ENCODE measurements at regions not wholly inside any gene's neighbourhood (a gene's known extent, or its start where the extent isn't known, plus 50 kb on each side); places are given as distances from the start of the nearest gene placed in this dataset.

- no peak for DNase-seq (ENCODE audit: low spot score)
These were observed 514.3 kb upstream of the SEL1L start for GRCh38 chr14:82047777-82048470.

GRCh38 chr14:82052778-82053177, 519.1 kb upstream of the SEL1L start:
- no peak for DNase-seq (ENCODE audit: low spot score)

DNA sequence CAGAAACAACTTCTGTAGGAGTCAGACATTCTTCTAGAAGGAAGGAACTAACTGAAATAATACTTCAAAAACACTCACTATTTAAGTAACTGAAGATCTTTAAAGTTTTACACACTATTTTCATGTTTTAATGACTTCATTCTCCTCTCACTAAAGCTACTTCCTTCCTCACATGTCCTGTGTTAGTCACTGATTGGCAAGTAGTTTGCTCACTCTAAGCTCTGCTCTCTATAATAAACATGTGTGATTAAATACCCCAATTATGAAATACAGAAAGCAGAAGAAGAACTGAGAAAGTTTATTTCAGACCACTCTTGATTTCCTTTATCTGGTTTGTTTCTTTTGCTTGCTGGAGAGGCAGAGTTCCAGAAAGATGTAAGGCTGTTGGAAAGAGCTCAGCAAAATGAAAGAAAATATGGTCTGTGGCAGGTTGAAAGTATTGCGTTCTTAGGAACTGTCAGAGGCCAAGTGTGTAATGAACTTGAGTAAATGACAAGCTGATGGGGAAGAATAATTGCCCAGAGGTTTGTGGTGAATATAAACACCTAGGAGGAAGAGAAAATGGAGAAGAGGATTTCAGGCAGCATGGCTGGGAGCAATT, 522.0 kb upstream of the SEL1L start:
- DNase-seq (ENCODE audit: low spot score), result no peak

DNA sequence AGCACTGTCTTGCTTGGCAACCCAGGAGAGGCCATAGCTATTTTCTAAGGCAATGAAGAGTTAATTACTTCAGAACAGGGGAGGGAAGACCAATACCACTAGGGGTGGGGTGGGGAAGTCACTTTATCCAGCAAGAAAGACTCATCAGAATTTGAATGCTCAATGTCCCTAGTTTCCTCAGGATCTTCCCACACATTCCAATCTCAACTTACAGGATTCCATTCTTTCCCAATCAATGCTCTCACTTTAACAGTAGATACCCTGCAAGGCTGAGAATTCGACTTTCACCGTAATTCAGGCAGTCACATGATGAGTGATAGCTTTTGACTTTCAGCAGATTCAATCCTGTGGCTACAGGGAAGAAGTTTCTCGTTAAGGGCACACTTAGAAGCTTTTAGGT, 526.6 kb upstream of the SEL1L start:
- DNase-seq (ENCODE audit: low spot score), result no peak

DNA sequence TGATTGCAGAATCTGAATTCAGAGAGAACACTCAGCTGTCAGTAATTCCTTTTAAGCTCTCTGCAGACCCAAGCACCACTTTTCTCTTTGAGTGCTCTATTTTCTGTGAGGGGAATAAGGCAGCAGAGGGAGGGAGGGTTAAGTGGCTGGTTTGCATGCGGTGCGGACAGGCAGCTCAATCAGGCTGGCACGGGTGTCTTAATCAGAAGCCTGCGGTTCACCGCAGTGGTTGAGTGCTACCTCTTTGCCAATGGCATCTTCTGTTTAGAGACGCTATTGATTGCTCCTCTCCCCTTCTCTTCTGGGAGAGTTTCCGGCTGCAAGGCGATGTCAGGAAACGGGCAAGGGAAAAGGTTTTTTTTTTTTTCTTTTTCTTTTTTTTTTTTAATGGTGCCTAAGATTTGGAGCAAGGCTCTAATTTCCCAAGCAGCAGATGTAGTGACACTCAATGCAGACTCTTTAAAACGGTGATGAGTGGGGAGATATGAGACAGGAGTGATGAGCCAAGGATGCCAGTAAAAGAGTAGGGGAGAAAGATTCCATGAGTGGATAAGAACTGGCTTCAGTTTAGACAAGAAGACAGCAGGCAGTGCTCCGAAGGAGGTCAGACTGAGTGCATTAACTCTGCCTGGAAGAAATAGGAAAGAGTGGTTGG, 533.7 kb upstream of the SEL1L start:
- no peak for DNase-seq (ENCODE audit: low spot score)

DNA sequence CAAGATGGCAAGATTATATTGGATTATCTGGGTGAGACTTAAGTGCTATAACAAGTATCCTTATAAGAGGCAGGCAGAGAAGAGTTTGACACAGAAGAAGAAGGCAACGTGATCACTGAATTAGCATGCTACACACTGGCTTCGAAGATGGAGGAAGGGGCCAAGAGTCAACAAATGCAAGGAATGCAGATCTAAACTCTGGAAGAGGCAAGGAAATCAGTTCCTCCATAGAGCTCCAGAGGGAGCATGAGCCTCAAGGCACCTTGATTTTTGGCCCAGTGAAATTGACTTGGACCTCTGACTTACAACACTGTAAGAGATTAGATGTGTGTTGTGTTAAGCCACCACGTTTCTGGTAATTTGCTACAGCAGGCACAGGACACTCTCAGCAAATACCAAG, 536.4 kb upstream of the SEL1L start:
- no peak for DNase-seq (ENCODE audit: low spot score)

DNA sequence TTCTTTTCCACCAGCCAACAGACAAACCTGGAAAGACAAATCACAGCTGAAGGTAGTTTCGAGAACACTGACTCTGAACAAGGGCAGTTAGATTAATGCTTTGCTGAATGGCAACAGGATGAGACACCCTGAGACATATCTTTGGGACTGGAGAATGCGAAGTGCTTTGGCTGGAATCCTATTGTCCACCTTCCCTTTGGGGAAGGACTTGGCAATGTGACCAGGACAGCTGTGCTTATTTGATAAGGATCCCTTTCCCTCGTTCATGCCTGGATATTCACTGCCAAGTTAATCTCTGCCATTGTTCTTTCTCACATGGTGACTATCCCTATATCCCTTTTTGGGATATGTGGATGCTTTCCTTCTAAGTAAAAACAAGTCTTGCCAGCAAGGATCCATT, 537.1 kb upstream of the SEL1L start:
- no peak for DNase-seq (ENCODE audit: low spot score)

- DNase-seq (ENCODE audit: low spot score), result no peak
These were observed 539.9 kb upstream of the SEL1L start for GRCh38 chr14:82073547-82073946.

DNA sequence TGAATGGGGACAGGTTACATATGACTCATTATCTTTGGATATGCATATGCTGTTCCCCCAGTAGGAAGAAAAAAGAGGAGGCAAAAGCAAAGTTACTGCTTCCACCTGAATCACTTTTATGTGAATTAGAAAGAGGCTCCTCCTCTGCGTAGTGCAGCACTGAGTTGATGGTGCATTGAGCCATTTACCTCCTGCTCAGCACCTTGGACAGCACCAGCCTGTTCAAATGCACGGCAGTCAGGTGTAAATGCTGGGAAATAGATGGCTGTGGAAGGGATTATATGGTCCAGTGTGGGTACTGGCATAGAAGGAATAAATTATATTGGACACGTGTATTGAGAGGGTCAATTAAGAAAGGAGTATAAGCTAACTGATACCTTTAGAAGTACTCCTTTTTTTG, 541.9 kb upstream of the SEL1L start:
- DNase-seq (ENCODE audit: low spot score), result no peak

DNA sequence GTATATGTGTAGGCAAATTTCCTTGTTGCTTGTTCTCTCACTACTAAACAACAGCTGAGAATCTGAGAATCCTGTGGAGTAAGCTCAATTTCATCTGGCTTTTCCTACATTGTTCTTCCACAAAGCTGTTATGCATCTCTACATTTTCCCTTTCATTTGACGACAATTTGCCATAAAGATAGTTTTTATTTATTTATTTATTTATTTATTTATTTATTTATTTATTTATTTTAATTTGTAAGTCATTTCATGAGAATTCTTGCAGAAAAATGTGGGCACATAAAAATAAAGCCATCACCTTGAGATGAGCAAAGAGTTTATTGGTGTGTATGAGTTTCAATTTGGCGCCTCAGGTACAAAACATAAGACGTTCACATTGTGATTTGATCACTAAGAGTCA, 545.9 kb upstream of the SEL1L start:
- no peak for DNase-seq (ENCODE audit: low spot score)

GRCh38 chr14:82080370-82080769, 546.7 kb upstream of the SEL1L start:
- DNase-seq (ENCODE audit: low spot score), result no peak

- no peak for DNase-seq (ENCODE audit: low spot score)
These were observed 551.2 kb upstream of the SEL1L start for GRCh38 chr14:82084813-82085212.

DNA sequence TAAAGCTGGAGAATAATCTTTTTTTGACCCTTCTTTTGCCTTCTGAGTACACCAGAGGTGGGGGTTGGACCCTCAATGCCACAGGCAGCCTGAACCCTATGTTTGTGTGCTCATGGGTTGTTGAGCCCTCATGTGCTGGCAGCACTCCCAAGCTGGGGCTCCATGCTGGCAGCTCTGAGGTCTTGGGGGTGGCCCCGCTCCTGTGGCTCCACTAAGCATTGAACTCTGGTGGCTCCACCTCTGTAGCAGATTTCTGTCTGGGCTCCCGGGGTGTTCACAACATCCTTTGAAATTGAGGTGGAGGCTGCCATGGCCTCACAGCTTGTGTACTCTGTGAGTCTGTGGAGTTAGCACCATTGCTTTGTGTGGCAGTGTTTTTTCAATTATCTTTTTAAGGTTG, 557.4 kb upstream of the SEL1L start:
- no peak for DNase-seq (ENCODE audit: low spot score)

DNA sequence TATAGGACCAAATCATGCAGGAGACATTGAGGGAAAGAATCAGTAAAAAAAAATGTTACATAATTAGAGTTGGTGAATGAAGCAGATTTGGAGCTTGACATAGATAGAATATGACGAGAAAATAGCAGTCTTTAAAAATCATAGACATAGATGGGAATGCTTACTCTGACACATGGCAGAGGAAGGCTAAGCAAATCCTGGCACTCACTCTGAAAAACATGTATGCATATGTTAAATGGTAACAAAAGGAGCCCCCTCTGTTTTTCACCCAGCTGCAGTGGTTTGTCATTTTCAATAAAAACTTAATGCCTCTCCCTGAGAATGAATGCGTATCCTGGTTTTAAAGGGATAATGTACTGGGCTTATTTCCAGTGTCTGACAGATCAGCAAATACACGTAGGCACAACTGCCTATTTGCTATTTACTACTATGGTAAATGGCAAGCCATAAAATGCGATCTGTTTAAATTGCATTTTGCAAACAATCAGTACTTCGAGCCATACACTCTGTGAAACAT, 561.2 kb upstream of the SEL1L start:
- no peak for DNase-seq (ENCODE audit: low spot score)

DNA sequence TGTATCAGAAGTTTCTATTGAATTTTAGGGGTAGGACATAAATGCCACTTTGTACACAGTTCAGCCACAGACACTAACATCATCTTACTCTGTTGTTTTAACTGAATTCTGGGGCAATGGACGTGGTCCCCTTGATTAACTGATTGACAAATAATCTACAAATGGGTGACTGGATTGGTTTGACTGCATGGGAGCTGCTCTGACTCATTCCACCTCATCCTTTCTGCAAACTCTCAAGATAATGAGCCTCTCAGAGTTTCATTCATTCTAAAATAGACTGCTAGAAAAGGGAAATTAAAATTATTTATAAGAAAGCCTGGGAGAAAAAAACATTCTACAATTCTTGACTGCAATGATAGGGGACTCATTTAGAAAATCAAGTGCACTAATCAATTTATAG, 570.4 kb upstream of the SEL1L start:
- no peak for DNase-seq (ENCODE audit: low spot score)

DNA sequence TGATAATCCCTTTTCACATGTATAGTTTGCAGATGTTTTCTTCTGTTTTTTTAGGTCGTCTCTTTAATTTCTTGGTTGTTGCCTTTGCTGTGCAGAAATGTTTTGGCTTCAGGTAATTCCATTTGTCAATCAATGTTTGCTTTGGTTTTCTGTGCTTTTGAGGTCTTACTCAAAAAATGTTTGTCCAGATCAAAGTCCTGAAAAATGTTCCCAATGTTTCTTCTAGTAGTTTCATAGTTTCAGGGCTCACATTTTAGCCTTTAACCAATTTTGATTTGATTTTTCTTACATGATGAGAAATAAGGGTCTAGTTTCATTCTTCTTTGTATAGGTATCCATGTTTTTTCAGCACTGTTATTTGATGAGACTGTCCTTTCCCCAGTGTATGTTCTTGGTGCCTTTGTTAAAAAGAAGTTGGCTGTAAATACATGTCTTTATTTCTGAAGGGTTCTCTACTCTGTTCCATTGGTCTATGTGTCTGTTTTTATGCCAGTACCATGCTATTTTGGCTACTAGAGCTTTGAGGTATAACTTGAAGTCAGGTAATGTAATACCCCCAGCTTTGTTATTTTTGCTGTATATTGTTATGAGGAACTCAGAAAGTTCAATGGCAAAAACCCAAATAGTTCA, 578.7 kb upstream of the SEL1L start:
- DNase-seq (ENCODE audit: low spot score), result no peak

DNA sequence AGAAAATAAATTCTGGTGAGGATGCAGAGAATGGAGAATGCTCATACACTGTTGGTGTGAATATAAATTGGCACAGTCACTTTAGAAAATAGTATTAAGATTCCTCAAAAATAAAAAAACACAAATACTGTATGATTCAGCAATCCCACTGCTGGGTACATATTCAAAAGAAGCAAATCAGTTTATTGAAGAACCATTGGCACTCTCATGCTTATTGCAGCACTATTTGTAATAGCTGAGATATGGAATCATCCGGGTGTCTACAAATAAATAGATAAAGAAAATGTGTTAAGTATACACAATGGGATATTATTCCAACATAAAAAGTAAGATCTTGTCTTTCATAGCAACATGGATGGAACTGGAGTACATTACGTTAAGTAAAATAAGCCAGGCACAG, 579.4 kb upstream of the SEL1L start:
- no peak for DNase-seq (ENCODE audit: low spot score)

DNA sequence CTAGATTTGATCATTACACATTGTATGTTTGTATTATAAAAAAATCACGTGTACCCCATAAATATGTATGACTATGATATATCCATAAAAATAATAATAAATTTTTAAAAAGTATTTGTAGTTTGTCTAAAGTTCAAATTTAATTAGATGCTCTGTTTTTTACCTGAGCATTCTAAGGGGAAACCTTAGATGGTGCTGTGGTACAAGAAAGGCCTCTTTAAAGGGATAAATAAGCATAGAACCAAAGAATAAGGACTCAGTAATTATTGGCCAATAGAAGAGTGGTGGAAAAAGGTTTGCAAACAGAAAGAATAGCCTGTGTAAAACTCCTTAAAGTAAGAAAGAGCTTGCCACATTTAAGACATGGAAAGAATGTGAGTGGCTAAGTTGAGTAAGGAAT, 580.1 kb upstream of the SEL1L start:
- no peak for DNase-seq (ENCODE audit: low spot score)

DNA sequence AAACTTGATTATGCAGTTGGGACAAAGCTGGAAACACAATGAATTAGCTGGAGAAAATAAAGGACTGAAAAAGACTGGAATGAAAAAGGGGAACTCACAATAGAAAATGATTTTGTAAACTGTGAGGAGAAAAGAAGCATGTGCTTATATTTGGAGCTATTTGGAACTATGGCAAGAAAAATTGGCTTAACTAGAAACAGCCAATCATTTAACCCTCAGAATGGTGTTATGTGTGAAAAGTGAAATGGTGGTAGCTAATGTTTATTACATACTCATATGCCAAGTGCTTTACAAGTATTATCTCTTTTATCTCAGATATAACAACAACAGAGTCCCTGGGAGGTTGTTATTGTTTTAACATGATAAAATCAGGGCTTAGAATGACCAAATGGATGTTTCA, 583.1 kb upstream of the SEL1L start:
- DNase-seq (ENCODE audit: low spot score), result no peak

DNA sequence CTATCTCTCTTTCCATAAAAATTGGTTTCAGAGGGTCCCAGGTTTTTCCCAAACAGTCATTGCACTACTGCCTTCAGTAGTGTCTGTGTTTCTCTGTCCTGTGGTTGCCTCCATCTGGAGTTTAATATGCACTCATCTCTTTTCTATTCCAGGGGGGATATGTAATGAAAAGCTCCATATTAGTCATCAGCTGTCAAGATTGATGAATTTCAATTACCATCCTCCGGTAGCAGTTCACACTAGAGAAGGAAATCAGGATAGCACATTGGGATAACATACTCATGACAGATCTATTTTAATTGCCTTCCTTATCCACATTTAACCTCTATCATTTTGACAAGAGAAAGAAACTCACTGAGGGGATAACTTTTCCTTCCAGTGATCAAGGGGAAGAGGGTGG, 589.0 kb upstream of the SEL1L start:
- DNase-seq (ENCODE audit: low spot score), result no peak

DNA sequence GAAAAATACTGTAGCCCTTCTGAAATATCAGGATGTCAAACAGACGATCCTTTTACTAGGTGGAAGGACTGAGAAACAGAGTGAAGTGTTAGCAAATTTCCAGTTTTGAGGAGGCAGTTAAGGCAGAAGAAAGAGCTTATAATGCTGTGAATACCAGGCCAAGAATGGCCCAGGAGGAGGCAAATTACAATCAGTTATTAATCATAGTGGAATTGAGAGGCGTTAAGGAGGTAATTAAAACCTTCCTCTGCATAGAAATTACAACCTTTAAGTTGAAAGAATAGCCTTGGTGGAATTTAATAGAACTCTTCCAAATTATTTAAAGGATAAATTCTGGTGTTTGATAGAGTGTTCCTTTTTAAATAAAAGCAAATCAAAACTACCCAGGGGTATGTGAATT, 590.9 kb upstream of the SEL1L start:
- no peak for DNase-seq (ENCODE audit: low spot score)

GRCh38 chr14:82126006-82126405, 592.4 kb upstream of the SEL1L start:
- no peak for DNase-seq (ENCODE audit: low spot score)

- DNase-seq (ENCODE audit: low spot score), result no peak
These were observed 600.8 kb upstream of the SEL1L start for GRCh38 chr14:82134411-82134810.

Data from hematopoietic multipotent progenitor cell treated with erythropoietin and hydrocortisone succinate and interleukin-3 and kit ligand, for 15 days (in vitro differentiated cells).